ENCODE measurements at regions not wholly inside any gene's neighbourhood (a gene's known extent, or its start where the extent isn't known, plus 50 kb on each side); places are given as distances from the start of the nearest gene placed in this dataset.
A peak's percentile ranks its signal among the peaks of the same experiment; 100 is the strongest.

GRCh38 chr1:38221006-38221649 is 174.5 kb upstream of the POU3F1 start:
- DNase-seq (ENCODE audit: low read depth in 1 of 2, low spot score in 1 of 2), result peak in 1 of 2 donors; percentile 27
- peaks cover 3% of the 10 kb centered on the region for H3K27me3 ChIP-seq
- H3K4me3 ChIP-seq, result no peak overlapping the region
- no peak for TF ChIP-seq CTCF (IDR thresholded peaks at IDR 0.05; ENCODE audit: low read depth, low read length)
- no peaks in the 10 kb centered on the region for H3K9me3 ChIP-seq (ENCODE audit: low read depth)
- H3K4me1 ChIP-seq (ENCODE audit: low read depth), result no peaks in the 10 kb centered on the region
- no peak overlapping the region for H3K27ac ChIP-seq
- no peaks in the 10 kb centered on the region for H3K36me3 ChIP-seq

GRCh38 chr1:38217316-38217715 is 170.7 kb upstream of the POU3F1 start:
- TF ChIP-seq CTCF (IDR thresholded peaks at IDR 0.05; ENCODE audit: low read depth, low read length), result no peak
- no peaks in the 10 kb centered on the region for H3K4me1 ChIP-seq (ENCODE audit: low read depth)
- no peak overlapping the region for H3K4me3 ChIP-seq
- no peak for DNase-seq (ENCODE audit: low read depth in 1 of 2, low spot score in 1 of 2)
- peaks cover 3% of the 10 kb centered on the region for H3K27me3 ChIP-seq
- no peak overlapping the region for H3K27ac ChIP-seq
- no peaks in the 10 kb centered on the region for H3K9me3 ChIP-seq (ENCODE audit: low read depth)
- H3K36me3 ChIP-seq, result no peaks in the 10 kb centered on the region

- H3K27ac ChIP-seq, result no peak overlapping the region
- no peaks in the 10 kb centered on the region for H3K27me3 ChIP-seq
- H3K36me3 ChIP-seq, result no peaks in the 10 kb centered on the region
- no peak overlapping the region for H3K4me3 ChIP-seq
- H3K9me3 ChIP-seq (ENCODE audit: low read depth), result no peaks in the 10 kb centered on the region
- DNase-seq (ENCODE audit: low read depth in 1 of 2, low spot score in 1 of 2), result no peak
- no peak for TF ChIP-seq CTCF (IDR thresholded peaks at IDR 0.05; ENCODE audit: low read depth, low read length)
- no peaks in the 10 kb centered on the region for H3K4me1 ChIP-seq (ENCODE audit: low read depth)
These were observed 167.2 kb upstream of the POU3F1 start for GRCh38 chr1:38213646-38214434.

- Histone ChIP-seq H3K4me1 (ENCODE audit: low read depth) (no peaks in the 10 kb centered on the region), H3K36me3 (no peaks in the 10 kb centered on the region)
- DNase-seq (ENCODE audit: low read depth in 1 of 2, low spot score in 1 of 2), result no peak
These were observed 164.2 kb upstream of the POU3F1 start for GRCh38 chr1:38210895-38211177.

More at GRCh38 chr1:38210895-38211177, 164.2 kb upstream of the POU3F1 start:
- no peak overlapping the region for H3K27ac ChIP-seq
- no peak overlapping the region for H3K4me3 ChIP-seq
- no peaks in the 10 kb centered on the region for H3K27me3 ChIP-seq
- TF ChIP-seq CTCF (IDR thresholded peaks at IDR 0.05; ENCODE audit: low read depth, low read length), result no peak
- H3K9me3 ChIP-seq (ENCODE audit: low read depth), result no peaks in the 10 kb centered on the region

Measured in cardiac muscle cell (in vitro differentiated cells and primary cell).